HepG2 (cell line): ENCODE measurements at regions not wholly inside any gene's neighbourhood (a gene's known extent, or its start where the extent isn't known, plus 50 kb on each side); places are given as distances from the start of the nearest gene placed in this dataset.

Source experiments
- CREM ChIP-seq, 2 experiments: sonication (generic) in 1 of 2; formaldehyde crosslinking in 1 of 2; IDR thresholded peaks; 2 replicates each; pipeline versions ENCODE4 v1.4.0 to v1.6.1; 2016 to 2020; ENCODE audit warnings: antibody characterized with exemption in 1 of 2, mild to moderate bottlenecking in 1 of 2, missing genetic modification reagents in 1 of 2
- EED ChIP-seq: sonication (generic); formaldehyde crosslinking; IDR thresholded peaks from 2 replicates; pipeline ENCODE4 v1.5.0; 2020; ENCODE audit warnings: mild to moderate bottlenecking, missing genetic modification reagents
- FOSL1 ChIP-seq: sonication (generic); formaldehyde crosslinking; IDR thresholded peaks from 2 replicates; pipeline ENCODE4 v1.9.0; 2021; ENCODE audit warnings: missing genetic modification reagents, borderline replicate concordance
- FOXP1 ChIP-seq, 2 experiments: fragments of 450-650 bp in 1 of 2; IDR thresholded peaks; 2 replicates each; pipeline ENCODE4 v1.6.1; 2017 to 2018; ENCODE audit warnings: antibody characterized with exemption in 1 of 2
- KLF16 ChIP-seq, 2 experiments: sonication (generic) in 1 of 2; formaldehyde crosslinking in 1 of 2; IDR thresholded peaks; 2 replicates each; pipeline versions ENCODE4 v1.6.1 to v1.8.0; 2016 to 2023; ENCODE audit warnings: missing genetic modification reagents in 2 of 2, missing compliant biosample characterization in 1 of 2
- ZFP90 ChIP-seq: sonication (generic); formaldehyde crosslinking; IDR thresholded peaks from 2 replicates; pipeline ENCODE4 v1.8.0; 2022; ENCODE audit warnings: missing genetic modification reagents, mild to moderate bottlenecking, inconsistent platforms, borderline replicate concordance
- ZNF124 ChIP-seq: sonication (generic); formaldehyde crosslinking; IDR thresholded peaks from 2 replicates; pipeline ENCODE4 v1.4.0; 2020; ENCODE audit warnings: missing genetic modification reagents
- ZNF17 ChIP-seq: sonication (generic); formaldehyde crosslinking; IDR thresholded peaks from 2 replicates; pipeline ENCODE4 v1.5.0; 2020; ENCODE audit warnings: mild to moderate bottlenecking, missing genetic modification reagents
- ZNF670 ChIP-seq: sonication (generic); formaldehyde crosslinking; IDR thresholded peaks from 2 replicates; pipeline ENCODE4 v1.8.0; 2022; ENCODE audit warnings: mild to moderate bottlenecking, missing genetic modification reagents, borderline replicate concordance
- TF ChIP-seq, protein P1 (sequence below): sonication (generic); formaldehyde crosslinking; IDR thresholded peaks from 2 replicates; pipeline ENCODE4 v1.5.0; 2020; ENCODE audit warnings: mild to moderate bottlenecking, missing genetic modification reagents
- TF ChIP-seq, protein P2 (sequence below): sonication (generic); formaldehyde crosslinking; IDR thresholded peaks from 2 replicates; pipeline ENCODE4; 2020; ENCODE audit warnings: missing genetic modification reagents, mild to moderate bottlenecking, borderline replicate concordance
- TF ChIP-seq, protein P3 (sequence below): sonication (generic); formaldehyde crosslinking; conservative IDR thresholded peaks from 2 replicates; pipeline ENCODE4 v1.4.0; 2020; ENCODE audit warnings: missing genetic modification reagents
- TF ChIP-seq, protein P4 (sequence below): sonication (generic); formaldehyde crosslinking; IDR thresholded peaks from 2 replicates; pipeline ENCODE4 v1.8.0; 2022; ENCODE audit warnings: missing genetic modification reagents, mild to moderate bottlenecking, moderate library complexity, borderline replicate concordance
- TF ChIP-seq, protein P5 (sequence below): sonication (generic); formaldehyde crosslinking; IDR thresholded peaks from 2 replicates; pipeline ENCODE4 v1.4.0; 2020; ENCODE audit warnings: mild to moderate bottlenecking, missing genetic modification reagents

DNA sequence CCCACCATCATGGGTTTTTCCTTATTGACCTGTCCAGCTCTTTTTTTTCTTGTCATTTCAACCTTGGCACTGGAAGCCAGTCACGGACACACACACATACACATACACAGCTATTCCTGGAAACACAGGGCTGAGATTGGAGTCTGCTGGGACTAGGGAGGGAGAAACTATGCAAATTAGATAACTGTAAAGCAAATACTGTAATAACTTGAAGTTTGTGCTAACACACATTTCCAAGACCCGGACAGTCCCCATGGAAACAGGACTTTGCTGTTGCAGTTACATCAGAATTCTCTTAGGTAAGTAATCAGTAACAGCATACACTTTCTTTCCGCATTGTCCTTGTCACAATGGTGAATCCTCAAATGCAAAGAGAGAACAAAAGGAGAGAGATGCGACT is 304.4 kb downstream of the KBTBD8 start (continued):
- TF ChIP-seq ZFP90 (CRISPR knock-in tag) (no peak), ZNF124 (CRISPR knock-in tag) (no peak), ZNF17 (CRISPR knock-in tag) (no peak), CREM (IDR thresholded peaks at IDR 0.05) (peak; percentile 58), CREM (CRISPR knock-in tag; IDR thresholded peaks at IDR 0.05) (no peak), FOXP1 (IDR thresholded peaks at IDR 0.05) (no peak), FOXP1 (CRISPR knock-in tag; IDR thresholded peaks at IDR 0.05) (peak; percentile 21; the same call in 1 of the 2 replicates), EED (CRISPR knock-in tag) (no peak), ZNF670 (CRISPR knock-in tag) (no peak), KLF16 (CRISPR knock-in tag; IDR thresholded peaks at IDR 0.05) (peak in 1 of 2 experiments; percentile 21; a peak in 1 of 4 replicates), FOSL1 (CRISPR knock-in tag) (no peak)
- TF ChIP-seq, protein P1, sequence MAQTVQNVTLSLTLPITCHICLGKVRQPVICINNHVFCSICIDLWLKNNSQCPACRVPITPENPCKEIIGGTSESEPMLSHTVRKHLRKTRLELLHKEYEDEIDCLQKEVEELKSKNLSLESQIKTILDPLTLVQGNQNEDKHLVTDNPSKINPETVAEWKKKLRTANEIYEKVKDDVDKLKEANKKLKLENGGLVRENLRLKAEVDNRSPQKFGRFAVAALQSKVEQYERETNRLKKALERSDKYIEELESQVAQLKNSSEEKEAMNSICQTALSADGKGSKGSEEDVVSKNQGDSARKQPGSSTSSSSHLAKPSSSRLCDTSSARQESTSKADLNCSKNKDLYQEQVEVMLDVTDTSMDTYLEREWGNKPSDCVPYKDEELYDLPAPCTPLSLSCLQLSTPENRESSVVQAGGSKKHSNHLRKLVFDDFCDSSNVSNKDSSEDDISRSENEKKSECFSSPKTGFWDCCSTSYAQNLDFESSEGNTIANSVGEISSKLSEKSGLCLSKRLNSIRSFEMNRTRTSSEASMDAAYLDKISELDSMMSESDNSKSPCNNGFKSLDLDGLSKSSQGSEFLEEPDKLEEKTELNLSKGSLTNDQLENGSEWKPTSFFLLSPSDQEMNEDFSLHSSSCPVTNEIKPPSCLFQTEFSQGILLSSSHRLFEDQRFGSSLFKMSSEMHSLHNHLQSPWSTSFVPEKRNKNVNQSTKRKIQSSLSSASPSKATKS (CRISPR knock-in tag): no peak
- TF ChIP-seq, protein P2, sequence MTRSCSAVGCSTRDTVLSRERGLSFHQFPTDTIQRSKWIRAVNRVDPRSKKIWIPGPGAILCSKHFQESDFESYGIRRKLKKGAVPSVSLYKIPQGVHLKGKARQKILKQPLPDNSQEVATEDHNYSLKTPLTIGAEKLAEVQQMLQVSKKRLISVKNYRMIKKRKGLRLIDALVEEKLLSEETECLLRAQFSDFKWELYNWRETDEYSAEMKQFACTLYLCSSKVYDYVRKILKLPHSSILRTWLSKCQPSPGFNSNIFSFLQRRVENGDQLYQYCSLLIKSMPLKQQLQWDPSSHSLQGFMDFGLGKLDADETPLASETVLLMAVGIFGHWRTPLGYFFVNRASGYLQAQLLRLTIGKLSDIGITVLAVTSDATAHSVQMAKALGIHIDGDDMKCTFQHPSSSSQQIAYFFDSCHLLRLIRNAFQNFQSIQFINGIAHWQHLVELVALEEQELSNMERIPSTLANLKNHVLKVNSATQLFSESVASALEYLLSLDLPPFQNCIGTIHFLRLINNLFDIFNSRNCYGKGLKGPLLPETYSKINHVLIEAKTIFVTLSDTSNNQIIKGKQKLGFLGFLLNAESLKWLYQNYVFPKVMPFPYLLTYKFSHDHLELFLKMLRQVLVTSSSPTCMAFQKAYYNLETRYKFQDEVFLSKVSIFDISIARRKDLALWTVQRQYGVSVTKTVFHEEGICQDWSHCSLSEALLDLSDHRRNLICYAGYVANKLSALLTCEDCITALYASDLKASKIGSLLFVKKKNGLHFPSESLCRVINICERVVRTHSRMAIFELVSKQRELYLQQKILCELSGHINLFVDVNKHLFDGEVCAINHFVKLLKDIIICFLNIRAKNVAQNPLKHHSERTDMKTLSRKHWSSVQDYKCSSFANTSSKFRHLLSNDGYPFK (CRISPR knock-in tag): no peak
- TF ChIP-seq, protein P3, sequence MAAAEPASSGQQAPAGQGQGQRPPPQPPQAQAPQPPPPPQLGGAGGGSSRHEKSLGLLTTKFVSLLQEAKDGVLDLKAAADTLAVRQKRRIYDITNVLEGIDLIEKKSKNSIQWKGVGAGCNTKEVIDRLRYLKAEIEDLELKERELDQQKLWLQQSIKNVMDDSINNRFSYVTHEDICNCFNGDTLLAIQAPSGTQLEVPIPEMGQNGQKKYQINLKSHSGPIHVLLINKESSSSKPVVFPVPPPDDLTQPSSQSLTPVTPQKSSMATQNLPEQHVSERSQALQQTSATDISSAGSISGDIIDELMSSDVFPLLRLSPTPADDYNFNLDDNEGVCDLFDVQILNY (CRISPR knock-in tag): no peak
- TF ChIP-seq, protein P4, sequence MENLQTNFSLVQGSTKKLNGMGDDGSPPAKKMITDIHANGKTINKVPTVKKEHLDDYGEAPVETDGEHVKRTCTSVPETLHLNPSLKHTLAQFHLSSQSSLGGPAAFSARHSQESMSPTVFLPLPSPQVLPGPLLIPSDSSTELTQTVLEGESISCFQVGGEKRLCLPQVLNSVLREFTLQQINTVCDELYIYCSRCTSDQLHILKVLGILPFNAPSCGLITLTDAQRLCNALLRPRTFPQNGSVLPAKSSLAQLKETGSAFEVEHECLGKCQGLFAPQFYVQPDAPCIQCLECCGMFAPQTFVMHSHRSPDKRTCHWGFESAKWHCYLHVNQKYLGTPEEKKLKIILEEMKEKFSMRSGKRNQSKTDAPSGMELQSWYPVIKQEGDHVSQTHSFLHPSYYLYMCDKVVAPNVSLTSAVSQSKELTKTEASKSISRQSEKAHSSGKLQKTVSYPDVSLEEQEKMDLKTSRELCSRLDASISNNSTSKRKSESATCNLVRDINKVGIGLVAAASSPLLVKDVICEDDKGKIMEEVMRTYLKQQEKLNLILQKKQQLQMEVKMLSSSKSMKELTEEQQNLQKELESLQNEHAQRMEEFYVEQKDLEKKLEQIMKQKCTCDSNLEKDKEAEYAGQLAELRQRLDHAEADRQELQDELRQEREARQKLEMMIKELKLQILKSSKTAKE (CRISPR knock-in tag): no peak
- TF ChIP-seq, protein P5, sequence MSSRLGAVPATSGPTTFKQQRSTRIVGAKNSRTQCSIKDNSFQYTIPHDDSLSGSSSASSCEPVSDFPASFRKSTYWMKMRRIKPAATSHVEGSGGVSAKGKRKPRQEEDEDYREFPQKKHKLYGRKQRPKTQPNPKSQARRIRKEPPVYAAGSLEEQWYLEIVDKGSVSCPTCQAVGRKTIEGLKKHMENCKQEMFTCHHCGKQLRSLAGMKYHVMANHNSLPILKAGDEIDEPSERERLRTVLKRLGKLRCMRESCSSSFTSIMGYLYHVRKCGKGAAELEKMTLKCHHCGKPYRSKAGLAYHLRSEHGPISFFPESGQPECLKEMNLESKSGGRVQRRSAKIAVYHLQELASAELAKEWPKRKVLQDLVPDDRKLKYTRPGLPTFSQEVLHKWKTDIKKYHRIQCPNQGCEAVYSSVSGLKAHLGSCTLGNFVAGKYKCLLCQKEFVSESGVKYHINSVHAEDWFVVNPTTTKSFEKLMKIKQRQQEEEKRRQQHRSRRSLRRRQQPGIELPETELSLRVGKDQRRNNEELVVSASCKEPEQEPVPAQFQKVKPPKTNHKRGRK (CRISPR knock-in tag): no peak
- TF ChIP-seq, all 625 proteins: peak for 42
